GM12878 (cell line): ENCODE measurements at regions not wholly inside any gene's neighbourhood (a gene's known extent, or its start where the extent isn't known, plus 50 kb on each side); places are given as distances from the start of the nearest gene placed in this dataset.

ENCODE experiments used
- BMI1 ChIP-seq: fragments of 450-650 bp; IDR thresholded peaks from 2 replicates; pipeline ENCODE4 v1.6.1; 2016; ENCODE audit warnings: mild to moderate bottlenecking, moderate library complexity, borderline replicate concordance
- ELK1 ChIP-seq: IDR thresholded peaks from 2 replicates; pipeline ENCODE4 v1.6.1; 2012; ENCODE audit warnings: low read depth, low read length, improper control_type of control experiment
- EP300 ChIP-seq, 2 experiments: fragments of 150-350 bp in 1 of 2; IDR thresholded peaks; 2 replicates each; pipeline ENCODE4 v1.6.1; 2011 to 2012; ENCODE audit warnings: low read depth in 2 of 2, low read length in 2 of 2, borderline replicate concordance in 1 of 2, improper control_type of control experiment in 1 of 2, inconsistent platforms in 1 of 2; ENCODE audit not compliant: control insufficient read depth in 1 of 2
- PML ChIP-seq: IDR thresholded peaks from 2 replicates; pipeline ENCODE4 v1.6.1; 2012; ENCODE audit warnings: low read length, inconsistent platforms
- SMARCA5 ChIP-seq: fragments of 450-650 bp; IDR thresholded peaks from 2 replicates; pipeline ENCODE4 v1.6.1; 2017; ENCODE audit warnings: mild to moderate bottlenecking
- YBX1 ChIP-seq: fragments of 450-650 bp; IDR thresholded peaks from 2 replicates; pipeline ENCODE4 v1.6.1; 2016; ENCODE audit warnings: antibody characterized with exemption
- ZNF592 ChIP-seq: fragments of 450-650 bp; IDR thresholded peaks from 2 replicates; pipeline ENCODE4 v1.6.1; 2017; ENCODE audit warnings: mild to moderate bottlenecking, moderate library complexity

- TF ChIP-seq PML (no peak), BMI1 (no peak), SMARCA5 (no peak), YBX1 (no peak), ZNF592 (no peak), ELK1 (no peak), EP300 (IDR thresholded peaks at IDR 0.05; ENCODE audit: borderline replicate concordance in 1 of 2, control insufficient read depth in 1 of 2, low read depth in 2 of 2, low read length in 2 of 2) (no peak)
Measured at GRCh38 chr14:71318097-71318459, 410.8 kb downstream of the PCNX1 start (continued).
